ENCODE measurements at regions not wholly inside any gene's neighbourhood (a gene's known extent, or its start where the extent isn't known, plus 50 kb on each side); places are given as distances from the start of the nearest gene placed in this dataset.

DNA sequence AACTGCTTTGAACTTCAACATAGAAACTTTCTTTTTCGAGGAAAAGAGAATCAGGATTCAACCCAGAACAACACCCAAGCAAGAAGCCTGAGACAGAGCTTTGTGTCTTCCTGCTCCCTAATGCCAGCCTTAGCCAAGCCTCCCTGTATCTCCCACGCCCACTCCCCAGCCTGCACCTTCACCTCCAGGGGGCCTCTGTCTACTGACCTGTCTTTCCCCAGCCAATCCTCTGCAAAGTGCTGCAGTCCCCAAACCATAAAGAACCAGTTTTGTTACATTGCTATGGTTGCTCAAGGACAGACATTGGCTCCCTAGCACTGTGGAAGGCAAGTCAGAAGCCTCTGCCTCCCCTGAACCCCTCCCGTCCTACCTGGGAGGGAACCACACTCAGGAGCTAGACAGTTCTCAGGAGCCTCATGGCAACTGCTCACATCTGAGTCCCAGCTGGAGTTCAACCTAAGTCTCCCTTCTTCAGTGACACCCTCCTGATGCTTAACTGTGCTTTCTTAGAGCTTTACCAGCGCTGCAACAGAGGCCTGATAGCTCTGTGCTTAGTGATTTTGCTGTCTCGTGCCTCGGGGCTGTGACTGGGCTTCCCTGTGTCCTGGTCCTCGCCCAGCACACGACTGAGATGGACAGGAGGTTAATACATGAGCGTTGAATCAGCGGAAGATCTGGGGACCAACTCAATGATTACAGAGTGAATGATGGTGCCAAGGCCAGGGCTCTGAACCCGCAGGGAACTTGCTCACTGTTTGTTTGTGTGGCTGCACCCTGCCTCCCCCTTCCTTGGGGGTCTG, 101.5 kb upstream of the DUSP22 start:
- Mint-ChIP-seq H3K27ac (peak overlapping the region; percentile 84), H3K4me1 (ENCODE audit: low read depth) (peaks cover 66% of the 10 kb centered on the region), H3K4me3 (no peak overlapping the region), H3K36me3 (no peaks in the 10 kb centered on the region), H3K9me3 (ENCODE audit: low read depth) (no peaks in the 10 kb centered on the region), H3K27me3 (no peaks in the 10 kb centered on the region)

- H3K9me3 Mint-ChIP-seq (ENCODE audit: low read depth) = no peaks in the 10 kb centered on the region
- H3K4me1 Mint-ChIP-seq (ENCODE audit: low read depth) = peaks cover 75% of the 10 kb centered on the region
- peak overlapping the region; percentile 46 for H3K27ac Mint-ChIP-seq
- peaks cover 2% of the 10 kb centered on the region for H3K36me3 Mint-ChIP-seq
- no peaks in the 10 kb centered on the region for H3K27me3 Mint-ChIP-seq
- no peak overlapping the region for H3K4me3 Mint-ChIP-seq
Observed at GRCh38 chr6:191487-192312, 100.6 kb upstream of the DUSP22 start.

DNA sequence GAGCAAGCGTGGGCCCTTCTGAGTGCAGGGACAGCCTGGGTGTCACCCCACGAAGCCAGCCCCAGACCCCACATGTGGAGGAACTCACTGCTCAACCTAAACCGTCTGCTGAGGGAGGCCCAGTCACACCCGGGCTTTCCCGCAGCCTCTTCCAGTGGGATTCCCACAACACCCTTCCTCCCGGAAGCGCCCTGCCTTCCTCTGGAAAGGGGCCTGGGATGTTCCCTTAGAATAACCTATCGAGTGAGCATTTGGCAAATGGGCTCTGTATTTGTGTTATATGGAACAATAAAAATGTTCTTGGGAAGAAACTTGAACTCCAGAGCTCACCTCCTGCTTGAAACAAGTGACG, 100.0 kb upstream of the DUSP22 start:
- Mint-ChIP-seq H3K4me1 (ENCODE audit: low read depth) (peaks cover 78% of the 10 kb centered on the region), H3K27ac (no peak overlapping the region), H3K36me3 (peaks cover 2% of the 10 kb centered on the region), H3K9me3 (ENCODE audit: low read depth) (no peaks in the 10 kb centered on the region), H3K4me3 (no peak overlapping the region), H3K27me3 (no peaks in the 10 kb centered on the region)

GRCh38 chr6:193180-193579, 99.1 kb upstream of the DUSP22 start:
- Mint-ChIP-seq H3K27ac (peak overlapping the region; percentile 97), H3K4me1 (ENCODE audit: low read depth) (peaks cover 78% of the 10 kb centered on the region), H3K4me3 (peak overlapping the region; percentile 73), H3K9me3 (ENCODE audit: low read depth) (no peaks in the 10 kb centered on the region), H3K36me3 (peaks cover 2% of the 10 kb centered on the region), H3K27me3 (no peaks in the 10 kb centered on the region)

- peak overlapping the region; percentile 73 for H3K4me3 Mint-ChIP-seq
- peaks cover 2% of the 10 kb centered on the region for H3K36me3 Mint-ChIP-seq
- H3K27me3 Mint-ChIP-seq = no peaks in the 10 kb centered on the region
- peaks cover 73% of the 10 kb centered on the region for H3K4me1 Mint-ChIP-seq (ENCODE audit: low read depth)
- H3K9me3 Mint-ChIP-seq (ENCODE audit: low read depth) = no peaks in the 10 kb centered on the region
- H3K27ac Mint-ChIP-seq = peak overlapping the region; percentile 97
Observed at GRCh38 chr6:193773-194310, 98.4 kb upstream of the DUSP22 start.

GRCh38 chr6:195861-196360, 96.4 kb upstream of the DUSP22 start:
- Mint-ChIP-seq H3K27me3 (no peaks in the 10 kb centered on the region), H3K4me1 (ENCODE audit: low read depth) (peaks cover 53% of the 10 kb centered on the region), H3K4me3 (peak overlapping the region; percentile 64), H3K36me3 (peaks cover 2% of the 10 kb centered on the region), H3K27ac (peak overlapping the region; percentile 97), H3K9me3 (ENCODE audit: low read depth) (no peaks in the 10 kb centered on the region)

DNA sequence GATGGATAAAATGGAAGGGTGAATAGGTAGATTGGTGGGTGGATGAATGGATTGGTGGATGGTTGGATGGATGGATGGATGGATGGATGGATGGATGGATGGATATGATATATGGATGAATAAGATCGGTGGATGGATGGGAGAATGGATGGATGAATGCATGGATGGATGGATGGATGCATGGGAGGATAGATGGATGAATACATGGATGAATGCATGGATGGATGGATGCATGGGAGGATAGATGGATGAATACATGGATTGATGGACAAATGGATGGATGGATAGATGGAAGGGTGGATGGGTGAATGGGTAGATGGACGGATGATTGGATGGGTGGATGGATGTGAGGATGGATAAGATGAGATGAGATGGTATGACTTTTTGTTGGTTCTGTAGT, 95.7 kb upstream of the DUSP22 start:
- no peaks in the 10 kb centered on the region for H3K9me3 Mint-ChIP-seq (ENCODE audit: low read depth)
- peak overlapping the region; percentile 97 for H3K27ac Mint-ChIP-seq
- no peaks in the 10 kb centered on the region for H3K27me3 Mint-ChIP-seq
- peak overlapping the region; percentile 64 for H3K4me3 Mint-ChIP-seq
- H3K36me3 Mint-ChIP-seq = peaks cover 2% of the 10 kb centered on the region
- H3K4me1 Mint-ChIP-seq (ENCODE audit: low read depth) = peaks cover 46% of the 10 kb centered on the region

- H3K4me1 Mint-ChIP-seq (ENCODE audit: low read depth) = no peaks in the 10 kb centered on the region
- no peaks in the 10 kb centered on the region for H3K27me3 Mint-ChIP-seq
- H3K27ac Mint-ChIP-seq = no peak overlapping the region
- H3K9me3 Mint-ChIP-seq (ENCODE audit: low read depth) = no peaks in the 10 kb centered on the region
- H3K36me3 Mint-ChIP-seq = no peaks in the 10 kb centered on the region
- H3K4me3 Mint-ChIP-seq = no peak overlapping the region
Observed at GRCh38 chr6:203661-204060, 88.6 kb upstream of the DUSP22 start.

DNA sequence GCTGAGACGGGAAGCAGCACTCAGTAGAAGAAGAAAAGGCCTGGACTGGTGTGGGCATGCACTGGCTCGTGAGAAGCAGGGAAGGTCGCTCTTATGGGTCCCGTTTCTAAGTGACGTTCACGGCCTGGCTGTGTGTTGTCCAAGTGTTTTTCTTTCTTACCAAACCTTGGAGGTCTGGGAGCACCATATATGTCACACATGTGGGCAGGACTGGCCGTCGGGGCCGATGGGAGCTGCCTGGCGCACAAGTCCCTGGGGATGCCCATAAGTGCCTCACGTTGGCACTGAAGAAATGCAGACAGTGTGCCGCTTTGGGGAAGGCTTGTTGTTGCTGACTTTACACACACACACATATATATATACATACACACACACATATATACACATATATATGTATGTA, 86.0 kb upstream of the DUSP22 start:
- H3K27me3 Mint-ChIP-seq = no peaks in the 10 kb centered on the region
- no peak overlapping the region for H3K4me3 Mint-ChIP-seq
- H3K36me3 Mint-ChIP-seq = no peaks in the 10 kb centered on the region
- no peaks in the 10 kb centered on the region for H3K9me3 Mint-ChIP-seq (ENCODE audit: low read depth)
- H3K27ac Mint-ChIP-seq = no peak overlapping the region
- H3K4me1 Mint-ChIP-seq (ENCODE audit: low read depth) = peaks cover 8% of the 10 kb centered on the region

DNA sequence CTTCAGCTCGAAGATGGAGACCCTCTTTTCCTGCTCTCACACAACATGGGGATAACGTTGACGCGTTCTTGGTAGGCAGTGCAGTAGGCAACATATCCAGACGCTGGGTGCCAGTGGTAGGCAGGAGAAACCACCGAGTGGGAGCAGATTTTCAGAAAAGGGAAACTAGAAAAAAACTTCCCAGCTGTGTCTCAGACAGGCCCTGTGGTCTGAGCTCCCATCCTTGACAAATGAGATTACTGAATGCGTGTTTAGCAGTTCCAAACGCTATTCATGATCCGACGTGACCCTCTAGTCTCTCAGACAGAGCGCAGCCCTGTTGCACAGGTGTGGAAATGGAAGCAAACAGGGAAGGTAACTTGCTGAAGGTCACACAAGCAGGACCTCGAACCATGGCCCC, 83.9 kb upstream of the DUSP22 start:
- no peak overlapping the region for H3K27ac Mint-ChIP-seq
- no peaks in the 10 kb centered on the region for H3K36me3 Mint-ChIP-seq
- no peaks in the 10 kb centered on the region for H3K27me3 Mint-ChIP-seq

DNA sequence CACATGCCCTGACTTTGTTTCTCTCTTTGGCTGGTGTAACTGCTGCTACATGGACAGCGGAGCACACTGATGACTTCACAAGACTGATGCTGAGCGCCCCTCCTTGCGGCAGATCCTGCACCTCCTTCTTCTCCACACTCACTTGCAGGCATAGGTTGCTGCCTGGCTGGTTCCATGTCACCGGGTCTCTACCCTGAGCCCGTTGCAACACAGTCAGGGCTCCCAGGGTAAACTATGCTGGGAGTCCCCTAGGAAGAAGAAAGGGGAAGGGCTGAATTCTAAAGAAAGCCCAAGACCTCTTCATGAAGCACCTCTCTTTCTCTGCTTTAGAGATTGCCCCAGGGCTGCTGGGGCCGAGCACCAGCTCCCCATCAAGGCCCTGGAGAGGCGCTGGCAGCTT, 83.3 kb upstream of the DUSP22 start:
- Mint-ChIP-seq H3K4me3 (no peak overlapping the region), H3K4me1 (ENCODE audit: low read depth) (peaks cover 8% of the 10 kb centered on the region), H3K9me3 (ENCODE audit: low read depth) (no peaks in the 10 kb centered on the region), H3K27ac (peak overlapping the region; percentile 37), H3K36me3 (no peaks in the 10 kb centered on the region), H3K27me3 (no peaks in the 10 kb centered on the region)

More for the DNA sequence above, 83.9 kb upstream of the DUSP22 start:
- Mint-ChIP-seq H3K9me3 (ENCODE audit: low read depth) (no peaks in the 10 kb centered on the region), H3K4me3 (no peak overlapping the region), H3K4me1 (ENCODE audit: low read depth) (peaks cover 8% of the 10 kb centered on the region)

- no peaks in the 10 kb centered on the region for H3K9me3 Mint-ChIP-seq (ENCODE audit: low read depth)
- no peaks in the 10 kb centered on the region for H3K36me3 Mint-ChIP-seq
- H3K4me1 Mint-ChIP-seq (ENCODE audit: low read depth) = peaks cover 10% of the 10 kb centered on the region
- peak overlapping the region; percentile 72 for H3K4me3 Mint-ChIP-seq
- H3K27ac Mint-ChIP-seq = peak overlapping the region; percentile 37
- H3K27me3 Mint-ChIP-seq = no peaks in the 10 kb centered on the region
Observed at GRCh38 chr6:209432-210103, 82.7 kb upstream of the DUSP22 start.

DNA sequence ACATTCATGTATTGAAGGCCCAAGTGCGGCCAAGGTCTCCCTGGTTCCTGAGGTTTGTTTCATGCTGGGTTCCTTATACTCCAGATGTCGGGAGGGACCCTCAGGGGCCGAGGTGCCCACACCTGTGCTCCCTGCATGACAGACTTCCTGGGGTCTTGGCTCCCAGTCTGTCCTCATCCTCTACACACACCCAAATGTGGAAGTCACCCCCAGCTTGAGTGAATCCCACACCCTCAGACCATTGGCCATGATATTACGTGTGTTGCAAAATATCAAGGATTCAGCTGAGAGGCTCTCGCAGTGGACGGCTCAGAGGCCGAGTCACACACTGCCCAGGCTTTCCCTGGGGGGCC, 82.2 kb upstream of the DUSP22 start:
- Mint-ChIP-seq H3K36me3 (no peaks in the 10 kb centered on the region), H3K27me3 (no peaks in the 10 kb centered on the region), H3K4me1 (ENCODE audit: low read depth) (peaks cover 15% of the 10 kb centered on the region), H3K9me3 (ENCODE audit: low read depth) (no peaks in the 10 kb centered on the region), H3K4me3 (peak overlapping the region; percentile 72), H3K27ac (no peak overlapping the region)

DNA sequence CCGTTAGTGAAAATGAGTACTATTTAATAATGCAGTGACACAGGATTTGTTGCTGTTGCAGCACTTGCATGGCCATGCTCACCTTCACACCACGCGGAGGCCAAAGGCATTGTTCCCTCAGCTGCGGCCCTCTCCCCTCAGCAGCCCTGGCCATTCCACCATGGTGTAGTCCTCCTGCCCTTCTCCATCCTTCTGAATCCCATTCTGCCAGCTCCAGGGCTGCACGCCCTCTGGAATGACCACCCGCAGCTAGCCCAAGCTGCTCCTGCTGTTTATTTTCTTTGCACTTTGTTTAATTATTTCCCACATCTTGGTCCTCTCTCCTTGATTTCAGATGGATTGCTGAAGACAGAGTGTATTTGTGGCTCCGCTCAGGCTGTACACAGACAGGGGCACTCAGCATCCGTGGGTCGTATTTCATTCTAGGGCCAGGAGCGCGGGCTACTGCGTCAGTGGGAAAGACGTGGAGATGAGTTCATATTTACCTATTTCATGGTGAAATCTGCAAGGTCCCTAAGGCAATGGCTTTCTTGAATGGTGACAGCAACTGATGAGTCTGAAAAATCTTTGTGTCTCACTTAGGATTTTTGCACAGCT, 81.4 kb upstream of the DUSP22 start:
- H3K9me3 Mint-ChIP-seq (ENCODE audit: low read depth) = no peaks in the 10 kb centered on the region
- H3K36me3 Mint-ChIP-seq = no peaks in the 10 kb centered on the region
- H3K27ac Mint-ChIP-seq = no peak overlapping the region
- H3K27me3 Mint-ChIP-seq = no peaks in the 10 kb centered on the region
- H3K4me3 Mint-ChIP-seq = no peak overlapping the region
- H3K4me1 Mint-ChIP-seq (ENCODE audit: low read depth) = peaks cover 23% of the 10 kb centered on the region

Data from activated naive CD8-positive, alpha-beta T cell (primary cell).